GM12874 (cell line): ENCODE measurements at regions not wholly inside any gene's neighbourhood (a gene's known extent, or its start where the extent isn't known, plus 50 kb on each side); places are given as distances from the start of the nearest gene placed in this dataset.

Experiments used
- TF ChIP-seq, protein P1 (sequence below): IDR thresholded peaks from 2 replicates; pipeline ENCODE4 v1.5.1; 2011; ENCODE audit warnings: low read depth, mild to moderate bottlenecking, control low read depth, low read length, moderate library complexity; ENCODE audit not compliant: insufficient read depth

- TF ChIP-seq, protein P1, sequence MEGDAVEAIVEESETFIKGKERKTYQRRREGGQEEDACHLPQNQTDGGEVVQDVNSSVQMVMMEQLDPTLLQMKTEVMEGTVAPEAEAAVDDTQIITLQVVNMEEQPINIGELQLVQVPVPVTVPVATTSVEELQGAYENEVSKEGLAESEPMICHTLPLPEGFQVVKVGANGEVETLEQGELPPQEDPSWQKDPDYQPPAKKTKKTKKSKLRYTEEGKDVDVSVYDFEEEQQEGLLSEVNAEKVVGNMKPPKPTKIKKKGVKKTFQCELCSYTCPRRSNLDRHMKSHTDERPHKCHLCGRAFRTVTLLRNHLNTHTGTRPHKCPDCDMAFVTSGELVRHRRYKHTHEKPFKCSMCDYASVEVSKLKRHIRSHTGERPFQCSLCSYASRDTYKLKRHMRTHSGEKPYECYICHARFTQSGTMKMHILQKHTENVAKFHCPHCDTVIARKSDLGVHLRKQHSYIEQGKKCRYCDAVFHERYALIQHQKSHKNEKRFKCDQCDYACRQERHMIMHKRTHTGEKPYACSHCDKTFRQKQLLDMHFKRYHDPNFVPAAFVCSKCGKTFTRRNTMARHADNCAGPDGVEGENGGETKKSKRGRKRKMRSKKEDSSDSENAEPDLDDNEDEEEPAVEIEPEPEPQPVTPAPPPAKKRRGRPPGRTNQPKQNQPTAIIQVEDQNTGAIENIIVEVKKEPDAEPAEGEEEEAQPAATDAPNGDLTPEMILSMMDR: no peak
Measured at GRCh38 chr7:114857605-114858004, 64.3 kb upstream of the MDFIC start.

- TF ChIP-seq, protein P1: no peak
Measured at GRCh38 chr7:114859477-114859876, 62.4 kb upstream of the MDFIC start.

GRCh38 chr7:114860206-114860605 lies 61.7 kb upstream of the MDFIC start:
- TF ChIP-seq, protein P1: no peak

DNA sequence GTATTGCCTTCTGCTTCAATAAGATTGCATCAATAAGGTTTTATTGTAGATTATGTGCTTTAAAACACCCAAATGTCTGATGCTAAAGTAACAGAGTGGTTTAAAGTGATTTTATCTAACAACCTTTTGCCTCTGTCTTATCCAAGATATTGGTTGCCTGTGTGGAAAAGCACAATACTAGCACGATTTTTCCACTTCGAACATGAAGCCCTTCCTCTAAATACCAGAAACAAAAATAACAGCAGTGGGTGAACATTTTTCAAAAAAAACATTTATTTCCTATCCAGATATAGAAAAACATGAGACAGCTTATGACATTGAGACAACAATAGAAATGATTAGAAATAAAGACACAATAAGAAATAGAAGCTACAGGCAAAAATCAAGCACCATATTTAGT lies 59.5 kb upstream of the MDFIC start:
- TF ChIP-seq, protein P1: no peak

DNA sequence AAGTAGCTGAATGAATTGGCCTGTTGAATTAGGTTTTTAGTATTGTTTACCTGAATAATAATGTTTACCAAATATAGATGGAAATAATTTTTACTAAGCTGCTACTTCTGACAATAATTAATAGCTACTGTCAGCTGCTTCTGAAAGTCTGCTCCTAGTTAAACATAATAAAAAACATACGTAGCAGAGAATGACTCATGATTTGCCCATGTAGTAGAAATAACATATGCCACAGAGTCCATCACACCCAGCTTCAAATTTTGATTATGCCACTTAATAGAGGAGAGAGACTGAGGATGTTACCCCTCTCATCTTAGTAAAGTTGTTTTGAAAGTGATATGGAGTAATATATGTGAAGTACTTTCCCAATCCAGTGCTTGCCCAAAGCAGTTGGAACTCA lies 57.6 kb upstream of the MDFIC start:
- TF ChIP-seq, protein P1: no peak

DNA sequence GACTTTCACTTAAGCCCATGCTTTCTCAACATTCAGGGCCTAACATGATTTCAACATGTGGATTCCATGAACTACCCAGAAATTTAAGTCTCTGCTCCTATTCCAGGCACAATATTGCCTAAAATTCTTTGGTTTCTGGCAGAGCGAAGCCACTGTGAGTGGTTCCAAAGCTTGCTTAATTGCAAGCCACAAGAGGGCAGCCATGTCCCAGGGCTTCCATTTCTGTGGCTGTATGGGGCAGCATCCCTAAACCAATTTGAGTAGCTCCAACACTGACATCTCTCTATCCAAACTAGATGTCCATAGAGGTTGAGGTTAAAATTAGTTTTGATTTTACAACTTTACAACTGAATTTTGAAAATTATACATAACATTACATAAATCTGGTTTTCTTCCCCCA lies 56.3 kb upstream of the MDFIC start:
- TF ChIP-seq, protein P1: peak; percentile 73
